Neural cell (in vitro differentiated cells): ENCODE measurements at regions not wholly inside any gene's neighbourhood (a gene's known extent, or its start where the extent isn't known, plus 50 kb on each side); places are given as distances from the start of the nearest gene placed in this dataset.

ENCODE experiments used
- H2AFZ ChIP-seq: fragments of 200-600, 300-800 bp; sonication (generic), shearing (Covaris generic); 2 replicates; pipeline ENCODE4 v1.6.0; 2014; ENCODE audit warnings: low read depth, mild to moderate bottlenecking, antibody characterized with exemption, low read length, moderate library complexity
- H3F3A ChIP-seq: fragments of 200-600 bp; shearing (Covaris generic); 2 replicates; pipeline ENCODE4 v1.6.1; 2016; ENCODE audit warnings: mild to moderate bottlenecking, moderate library complexity, mixed read lengths, antibody characterized with exemption, low read length; ENCODE audit not compliant: insufficient read depth, poor library complexity, severe bottlenecking
- H3K27ac ChIP-seq: fragments of 200-600, 300-800 bp; sonication (generic), shearing (Covaris generic); 2 replicates; pipeline ENCODE4 v1.5.1; 2014; ENCODE audit warnings: mild to moderate bottlenecking, low read length, moderate library complexity
- H3K27me3 ChIP-seq: fragments of 300-800, 200-600 bp; sonication (generic), shearing (Covaris generic); 2 replicates; pipeline ENCODE4 v1.6.0; 2014; ENCODE audit warnings: mild to moderate bottlenecking, low read depth, low read length, moderate library complexity; ENCODE audit not compliant: insufficient read depth
- H3K36me3 ChIP-seq: fragments of 300-800, 200-600 bp; sonication (generic), shearing (Covaris generic); 2 replicates; pipeline ENCODE4 v1.5.1; 2014; ENCODE audit warnings: mild to moderate bottlenecking, antibody characterized with exemption, low read length, moderate library complexity; ENCODE audit not compliant: insufficient read depth
- H3K4me2 ChIP-seq: fragments of 300-800, 200-600 bp; sonication (generic), shearing (Covaris generic); 2 replicates; pipeline ENCODE4 v1.6.0; 2014; ENCODE audit warnings: mild to moderate bottlenecking, low read length
- H3K4me3 ChIP-seq: fragments of 300-800, 200-600 bp; sonication (generic), shearing (Covaris generic); 2 replicates; pipeline ENCODE4 v1.5.1; 2014; ENCODE audit warnings: mild to moderate bottlenecking, low read length, moderate library complexity
- H3K79me2 ChIP-seq: fragments of 200-600 bp; shearing (Covaris generic); replicated peaks from 2 replicates; pipeline ENCODE4 v1.6.0; 2014; ENCODE audit warnings: mild to moderate bottlenecking, low read length, moderate library complexity; ENCODE audit not compliant: insufficient read depth
- H3K9ac ChIP-seq: fragments of 300-800, 200-600 bp; sonication (generic), shearing (Covaris generic); 2 replicates; pipeline ENCODE4 v1.6.1; 2016; ENCODE audit warnings: mild to moderate bottlenecking, low read length, mixed read lengths
- H3K9me2 ChIP-seq: fragments of 200-600 bp; shearing (Covaris generic); 2 replicates; pipeline ENCODE4 v1.6.1; 2016; ENCODE audit warnings: mild to moderate bottlenecking, low read length, mixed read lengths; ENCODE audit not compliant: insufficient read depth
- H3K9me3 ChIP-seq: fragments of 200-600, 300-800 bp; sonication (generic), shearing (Covaris generic); 2 replicates; pipeline ENCODE4 v1.6.1; 2016; ENCODE audit warnings: mild to moderate bottlenecking, mixed run types, low read length, moderate library complexity, mixed read lengths
- H4K20me1 ChIP-seq: fragments of 200-600 bp; shearing (Covaris generic); 2 replicates; pipeline ENCODE4 v1.6.1; 2016; ENCODE audit warnings: mild to moderate bottlenecking, mixed run types; ENCODE audit not compliant: insufficient read depth
- CTCF ChIP-seq: fragments of 450-650 bp; IDR thresholded peaks from 2 replicates; pipeline ENCODE4 v1.5.1; 2014; ENCODE audit warnings: antibody characterized with exemption, mild to moderate bottlenecking, moderate library complexity; ENCODE audit not compliant: poor library complexity, severe bottlenecking
- EP300 ChIP-seq: fragments of 450-650 bp; conservative IDR thresholded peaks from 2 replicates; pipeline ENCODE4 v1.6.1; 2014; ENCODE audit warnings: antibody characterized with exemption, mild to moderate bottlenecking, moderate library complexity; ENCODE audit not compliant: poor library complexity, severe bottlenecking
- EZH2 ChIP-seq: fragments of 200-600, 300-800 bp; shearing (Covaris generic), sonication (generic); IDR thresholded peaks from 2 replicates; pipeline ENCODE4 v1.6.1; 2014; ENCODE audit warnings: antibody characterized with exemption, low read length, borderline replicate concordance, mild to moderate bottlenecking; ENCODE audit not compliant: insufficient read depth, poor library complexity, severe bottlenecking
- MXI1 ChIP-seq: fragments of 450-650 bp; conservative IDR thresholded peaks from 2 replicates; pipeline ENCODE4 v1.6.1; 2014; ENCODE audit warnings: antibody characterized with exemption, mild to moderate bottlenecking; ENCODE audit not compliant: poor library complexity, severe bottlenecking
- POLR2AphosphoS5 ChIP-seq: IDR thresholded peaks from 2 replicates; pipeline ENCODE4 v1.6.1; 2012
- RAD21 ChIP-seq: fragments of 450-650 bp; conservative IDR thresholded peaks from 2 replicates; pipeline ENCODE4 v1.6.1; 2014; ENCODE audit warnings: antibody characterized with exemption, mild to moderate bottlenecking, moderate library complexity
- REST ChIP-seq: IDR thresholded peaks from 2 replicates; pipeline ENCODE4 v1.6.1; 2012; ENCODE audit warnings: borderline replicate concordance
- SMC3 ChIP-seq: fragments of 450-650 bp; conservative IDR thresholded peaks from 2 replicates; pipeline ENCODE4 v1.6.1; 2014; ENCODE audit warnings: antibody characterized with exemption, mild to moderate bottlenecking, moderate library complexity; ENCODE audit not compliant: poor library complexity
- TAF1 ChIP-seq: IDR thresholded peaks from 2 replicates; pipeline ENCODE4 v1.6.1; 2012; ENCODE audit warnings: low read depth

GRCh38 chr9:103809745-103810144 is 284.4 kb upstream of the SMC2 start:
- no peaks in the 10 kb centered on the region for H3K9me2 ChIP-seq
- TF ChIP-seq TAF1 (no peak), RAD21 (no peak), CTCF (no peak), SMC3 (no peak), EP300 (no peak), POLR2AphosphoS5 (no peak), MXI1 (no peak), REST (no peak), EZH2 (no peak)
- no peak overlapping the region for H2AFZ ChIP-seq
- no peak overlapping the region for H3K4me2 ChIP-seq
- no peaks in the 10 kb centered on the region for H3F3A ChIP-seq
- H3K27ac ChIP-seq = no peak overlapping the region
- H3K27me3 ChIP-seq = no peaks in the 10 kb centered on the region
- H3K9ac ChIP-seq = no peak overlapping the region
- no peaks in the 10 kb centered on the region for H4K20me1 ChIP-seq
- H3K9me3 ChIP-seq = no peaks in the 10 kb centered on the region
- no peaks in the 10 kb centered on the region for H3K36me3 ChIP-seq
- H3K79me2 ChIP-seq = no peaks in the 10 kb centered on the region
- H3K4me3 ChIP-seq = no peak overlapping the region

- H3F3A ChIP-seq = no peaks in the 10 kb centered on the region
- no peaks in the 10 kb centered on the region for H3K79me2 ChIP-seq
- H3K27me3 ChIP-seq = no peaks in the 10 kb centered on the region
- H2AFZ ChIP-seq = no peak overlapping the region
- no peak for TF ChIP-seq TAF1
- TF ChIP-seq REST = no peak
- no peak for TF ChIP-seq SMC3
- TF ChIP-seq EZH2 = no peak
- no peak for TF ChIP-seq EP300
- TF ChIP-seq MXI1 = no peak
- no peak for TF ChIP-seq RAD21
- no peak overlapping the region for H3K4me2 ChIP-seq
- H3K27ac ChIP-seq = no peak overlapping the region
- no peaks in the 10 kb centered on the region for H3K9me2 ChIP-seq
- no peak overlapping the region for H3K4me3 ChIP-seq
- no peaks in the 10 kb centered on the region for H4K20me1 ChIP-seq
- H3K9me3 ChIP-seq = no peaks in the 10 kb centered on the region
- H3K36me3 ChIP-seq = no peaks in the 10 kb centered on the region
- no peak overlapping the region for H3K9ac ChIP-seq
Observed at GRCh38 chr9:103811462-103811861, 282.6 kb upstream of the SMC2 start.
